ENCODE measurements at regions not wholly inside any gene's neighbourhood (a gene's known extent, or its start where the extent isn't known, plus 50 kb on each side); places are given as distances from the start of the nearest gene placed in this dataset.

DNA sequence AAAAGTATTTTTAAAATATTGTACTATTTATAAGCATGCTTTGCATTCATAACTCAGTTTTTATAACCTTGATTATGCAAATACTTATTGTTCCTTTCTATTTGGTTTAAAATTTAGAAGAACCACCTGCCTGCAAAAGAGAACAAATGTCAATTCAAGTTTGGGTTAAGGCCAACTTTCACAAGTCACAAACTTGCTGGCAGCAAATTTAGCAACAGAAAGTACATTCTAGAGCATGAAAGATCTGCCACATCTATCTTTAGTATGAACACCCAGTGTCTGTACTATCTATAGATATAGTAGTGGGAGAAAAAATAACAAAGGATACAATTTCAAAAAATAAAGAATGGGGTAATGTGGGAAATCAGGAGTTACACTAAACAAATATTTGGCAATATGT lies 1014.2 kb downstream of the C4orf33 start:
- DNase-seq: no peak

DNA sequence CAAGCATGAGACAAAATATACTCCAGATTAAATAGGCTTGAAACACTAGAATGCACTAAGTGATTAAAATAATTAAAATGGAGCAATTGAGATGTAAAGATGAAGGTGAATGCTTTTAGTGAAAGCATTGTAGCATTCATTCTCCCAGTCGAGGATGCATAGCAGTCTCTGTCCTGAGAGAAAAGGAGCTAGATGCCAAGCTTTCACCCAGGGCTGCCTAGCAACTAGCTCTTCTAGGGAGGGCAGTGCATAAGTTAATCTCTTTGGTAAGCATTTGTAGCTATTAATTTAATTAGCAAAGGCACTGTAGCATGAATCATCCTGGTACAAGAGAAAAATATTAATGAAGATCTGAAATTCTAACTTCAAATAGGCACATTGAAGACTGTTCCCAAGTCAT lies 1014.8 kb downstream of the C4orf33 start:
- DNase-seq: no peak

DNA sequence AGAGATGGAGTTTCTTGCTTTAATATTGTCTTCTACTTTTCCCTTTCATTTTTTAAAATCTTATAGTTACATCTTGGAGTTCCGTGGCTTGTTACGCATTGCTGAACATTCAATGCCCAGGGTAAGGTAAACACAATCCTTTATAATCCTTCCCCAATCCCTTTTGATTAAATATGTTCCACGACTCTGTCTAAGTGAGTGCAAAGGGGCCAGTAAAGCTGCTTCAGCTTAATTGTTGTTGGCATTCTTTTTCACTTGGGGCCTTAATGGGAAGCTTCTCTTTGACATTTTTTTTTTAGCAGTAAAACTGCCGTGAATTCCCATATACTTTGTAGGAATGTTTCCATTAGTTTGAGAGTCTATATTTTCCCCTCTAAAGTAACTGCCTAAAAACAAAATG lies 1028.1 kb downstream of the C4orf33 start:
- DNase-seq: no peak

DNA sequence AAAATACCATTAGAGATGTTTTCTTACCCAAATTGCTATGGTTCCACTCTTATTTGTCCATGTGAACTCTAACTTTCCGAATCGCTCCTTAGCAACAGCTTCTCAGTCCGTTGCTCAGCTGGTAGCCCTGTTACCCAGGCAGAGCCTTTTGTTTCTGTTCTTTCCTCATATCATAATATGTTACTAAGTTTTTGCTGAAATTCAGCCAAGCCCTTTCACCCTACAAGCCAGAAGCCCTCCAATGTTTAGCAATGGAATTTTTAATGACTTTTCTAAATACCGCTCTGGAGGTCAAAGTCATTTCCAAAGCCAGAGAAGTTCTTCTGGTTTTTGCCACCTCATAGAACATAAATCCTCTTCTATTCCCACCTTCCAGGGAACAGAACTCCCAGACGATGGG lies 1029.5 kb downstream of the C4orf33 start:
- DNase-seq: no peak

DNA sequence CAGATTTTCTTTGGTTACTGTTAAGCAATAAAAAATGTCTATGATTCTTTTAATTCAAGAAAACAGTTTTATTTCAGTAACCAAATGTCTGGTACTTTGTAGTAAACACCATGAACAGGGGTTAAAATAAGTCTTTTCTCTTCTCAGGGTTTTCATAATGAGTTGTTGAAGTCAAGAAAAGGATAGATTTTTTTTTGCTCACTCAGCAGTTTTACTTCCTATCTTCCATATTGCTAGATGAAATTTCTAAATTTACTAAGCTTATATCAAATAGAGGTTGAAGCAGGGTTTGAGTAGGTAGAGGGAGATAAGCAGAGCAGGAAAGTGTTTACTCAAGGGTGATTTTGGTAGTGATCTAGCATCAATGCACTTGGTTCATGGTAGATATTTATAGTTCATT lies 1031.3 kb downstream of the C4orf33 start:
- DNase-seq: no peak

DNA sequence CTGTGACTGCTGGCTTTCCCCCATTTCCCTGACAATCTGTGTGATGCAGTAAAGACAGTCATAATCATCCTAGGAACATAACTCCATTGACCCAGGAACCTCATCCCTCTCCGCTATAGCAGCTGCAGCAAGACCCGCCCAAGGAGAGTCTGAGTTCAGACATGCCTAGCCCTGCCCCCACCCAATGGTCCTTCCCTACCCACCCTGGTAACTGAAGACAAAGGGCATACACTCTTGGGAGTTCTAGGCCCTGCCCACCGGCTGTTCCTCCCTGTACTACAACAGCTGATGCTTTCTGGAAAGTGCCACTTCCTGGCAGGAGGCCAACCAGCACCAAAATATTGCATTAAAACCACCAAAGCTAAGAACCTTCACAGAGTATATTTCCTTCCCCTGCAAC lies 1035.6 kb downstream of the C4orf33 start:
- no peak for DNase-seq

DNA sequence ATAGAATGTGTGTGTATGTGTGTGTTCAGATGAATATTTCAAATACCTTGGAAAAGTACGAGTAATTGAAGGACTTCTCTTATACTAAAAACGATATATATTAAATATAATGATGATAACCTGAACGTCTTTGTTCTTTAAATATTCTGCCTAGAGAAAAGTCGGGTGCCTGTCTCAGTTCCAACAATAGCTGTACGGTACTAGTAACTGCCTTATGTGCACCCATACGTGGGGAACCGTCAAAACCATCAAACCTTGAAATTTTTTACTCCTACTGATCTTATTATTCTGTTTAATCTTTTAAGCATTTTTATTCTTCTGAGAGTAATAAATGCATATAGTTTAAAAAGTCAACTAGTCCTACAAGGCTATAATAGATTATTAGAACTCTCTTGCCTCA lies 1045.7 kb downstream of the C4orf33 start:
- DNase-seq: no peak

DNA sequence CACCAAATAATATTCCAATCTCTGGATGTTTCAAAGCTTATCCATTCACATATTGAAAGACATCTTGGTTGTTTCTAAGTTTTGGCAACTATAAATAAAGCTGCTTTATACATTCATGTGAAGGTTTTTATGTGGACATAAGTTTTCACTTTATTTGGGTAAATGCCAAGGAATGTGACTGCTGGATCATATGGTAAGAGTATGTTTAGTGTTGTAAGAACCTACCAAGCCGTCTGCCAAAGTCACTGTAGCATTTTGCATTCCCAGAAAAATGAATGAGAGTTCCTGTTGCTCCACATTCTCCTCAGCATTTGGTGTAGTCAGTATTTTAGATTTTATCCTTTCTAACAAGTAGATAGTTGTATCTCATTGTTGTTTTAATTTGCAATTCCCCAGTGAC lies 1047.7 kb downstream of the C4orf33 start:
- DNase-seq: no peak

DNA sequence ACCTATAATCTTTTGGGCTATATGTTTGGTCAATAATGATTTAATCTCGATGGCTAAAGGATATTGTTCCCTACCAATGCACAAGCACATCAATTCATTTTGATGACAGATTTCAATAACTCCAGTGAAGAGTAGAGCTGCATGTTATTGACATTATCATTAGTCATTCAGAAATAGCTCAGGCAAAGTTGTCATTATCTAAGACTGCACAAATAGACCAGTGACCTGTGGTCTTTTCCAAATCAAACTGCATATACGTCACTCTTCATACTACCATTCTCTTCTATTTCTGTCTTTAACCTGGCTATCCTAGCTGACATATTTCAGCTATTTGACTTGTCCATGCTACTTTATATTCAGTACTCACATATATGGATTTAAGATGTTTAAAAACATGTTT lies 1050.8 kb downstream of the C4orf33 start:
- no peak for DNase-seq

DNA sequence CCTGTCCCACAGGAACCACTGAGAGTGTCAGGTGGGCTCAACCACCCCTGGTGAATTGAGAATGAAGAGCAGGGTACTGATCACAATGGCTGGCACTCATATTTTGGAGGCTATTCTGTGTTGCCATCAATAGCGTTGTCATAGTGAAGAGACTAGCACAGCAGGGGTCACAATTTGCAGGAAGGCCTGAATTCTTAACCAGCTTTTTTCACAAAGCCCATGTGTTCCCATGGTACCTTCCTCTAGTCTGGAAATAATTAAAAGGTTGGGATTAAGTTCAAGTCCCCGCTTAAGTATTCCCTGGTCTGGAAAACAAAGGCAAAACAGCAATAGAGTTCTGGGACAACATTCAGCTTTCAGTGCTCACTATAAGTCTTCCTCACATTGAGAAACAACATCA lies 1051.7 kb downstream of the C4orf33 start:
- no peak for DNase-seq

DNA sequence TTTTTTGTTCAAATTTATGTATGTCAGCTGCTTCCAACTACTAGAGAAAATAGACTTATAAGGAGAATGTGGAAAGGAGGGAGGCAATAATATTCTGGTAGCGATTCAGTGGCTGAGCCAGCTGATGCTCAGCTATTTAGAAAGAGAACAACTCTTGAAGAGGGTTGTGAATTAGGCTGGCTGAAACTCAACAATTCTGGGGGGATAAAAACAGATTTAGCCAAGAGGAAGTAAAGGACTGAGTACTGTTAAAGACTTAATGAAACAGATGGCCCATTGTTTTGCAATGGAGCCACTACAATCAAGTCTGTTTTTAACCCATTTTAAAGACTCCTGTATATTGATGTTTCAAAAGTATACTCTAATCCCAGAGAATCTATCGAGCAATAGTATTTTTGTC lies 1058.9 kb downstream of the C4orf33 start:
- no peak for DNase-seq

DNA sequence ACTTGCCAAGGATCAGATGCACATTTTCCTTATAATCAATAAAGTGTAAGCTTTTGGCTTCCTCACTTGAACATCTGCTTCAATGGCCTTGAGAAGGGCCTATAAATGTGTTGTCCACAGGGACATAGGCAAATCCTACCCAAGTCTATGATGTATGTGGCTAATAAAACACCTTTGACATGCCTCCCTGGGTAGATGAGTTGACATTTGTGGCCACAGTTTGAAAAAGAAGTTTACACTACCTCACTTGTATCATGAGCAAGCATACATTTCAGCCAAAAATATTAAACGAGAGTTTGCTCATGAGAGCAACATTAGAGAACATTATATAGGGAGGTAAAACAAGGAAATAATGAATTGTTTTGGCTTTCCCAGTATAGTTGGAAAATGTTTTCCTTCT lies 1067.7 kb downstream of the C4orf33 start:
- DNase-seq: no peak

DNA sequence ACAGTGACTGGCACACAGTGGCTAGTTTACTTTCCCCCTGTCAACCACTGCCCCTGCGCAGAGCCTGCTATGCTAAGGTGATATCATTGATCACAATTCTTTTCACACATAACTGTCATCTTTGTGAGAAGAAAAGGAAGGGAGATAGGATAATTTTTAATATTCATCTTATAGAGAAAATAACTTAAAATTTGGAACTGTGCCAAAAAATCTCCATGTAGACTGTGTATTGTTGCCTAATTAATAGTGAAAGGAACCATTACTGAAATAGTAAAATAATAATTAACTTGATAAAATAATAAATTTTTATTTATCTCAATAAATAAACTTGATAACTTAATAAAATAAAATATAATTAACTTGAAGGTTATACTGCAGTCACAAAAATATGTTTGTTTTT lies 1069.4 kb downstream of the C4orf33 start:
- DNase-seq: no peak

DNA sequence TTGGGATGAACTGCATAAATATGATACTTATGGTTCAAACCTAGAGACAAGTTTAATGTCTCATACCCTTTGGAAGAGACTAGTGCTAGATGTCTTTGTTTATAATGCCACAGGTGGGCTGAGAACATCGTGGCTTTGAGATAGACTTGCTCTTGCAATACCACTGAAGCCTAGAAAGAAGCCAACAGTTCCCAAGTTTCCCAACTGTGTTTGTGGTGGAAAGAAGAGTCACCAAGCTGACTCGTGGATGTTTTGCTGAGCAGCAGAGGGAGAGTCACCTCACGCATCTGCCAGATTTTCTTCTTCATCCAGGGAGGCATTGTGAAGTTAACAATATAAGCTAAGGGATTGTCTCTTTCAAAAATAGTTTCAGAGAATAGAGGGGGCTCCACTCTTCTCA lies 1076.2 kb downstream of the C4orf33 start:
- no peak for DNase-seq

DNA sequence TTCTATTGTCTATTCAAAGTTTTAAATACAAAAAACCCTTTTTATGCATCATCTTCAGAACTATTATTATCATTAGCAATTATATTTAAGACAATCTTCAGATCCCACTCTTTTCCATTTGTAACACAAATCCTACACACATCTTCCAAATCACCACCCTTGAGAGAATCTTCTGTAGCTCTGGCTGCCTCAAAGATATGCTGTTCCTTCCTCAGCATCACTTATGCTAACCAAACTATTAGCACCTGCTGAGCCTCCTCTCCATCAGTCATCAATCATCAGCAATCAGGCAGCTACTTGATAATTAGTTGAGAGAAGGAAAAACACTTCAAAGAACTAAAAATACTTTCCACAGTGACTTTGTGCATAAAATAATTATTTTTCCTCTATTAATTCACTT lies 1082.2 kb downstream of the C4orf33 start:
- no peak for DNase-seq

DNA sequence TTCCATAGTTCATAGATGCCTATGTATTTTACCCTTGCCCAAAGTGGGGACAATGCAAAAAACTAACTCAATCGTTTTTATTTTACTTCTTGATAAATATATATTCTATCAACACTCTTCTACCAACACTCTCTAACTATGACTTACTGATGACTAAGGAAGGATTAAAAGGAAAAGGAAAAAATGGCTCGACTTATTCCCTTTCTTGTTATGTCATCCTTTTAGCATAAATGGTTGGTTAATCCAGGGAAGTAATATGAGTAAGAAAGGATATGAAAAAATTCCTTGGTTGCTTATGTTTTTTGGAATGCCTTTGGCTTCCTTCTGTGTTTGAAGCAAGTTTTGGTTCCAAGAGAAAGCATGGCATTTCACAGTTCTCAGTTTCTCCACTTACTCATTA lies 1087.1 kb downstream of the C4orf33 start:
- no peak for DNase-seq

DNA sequence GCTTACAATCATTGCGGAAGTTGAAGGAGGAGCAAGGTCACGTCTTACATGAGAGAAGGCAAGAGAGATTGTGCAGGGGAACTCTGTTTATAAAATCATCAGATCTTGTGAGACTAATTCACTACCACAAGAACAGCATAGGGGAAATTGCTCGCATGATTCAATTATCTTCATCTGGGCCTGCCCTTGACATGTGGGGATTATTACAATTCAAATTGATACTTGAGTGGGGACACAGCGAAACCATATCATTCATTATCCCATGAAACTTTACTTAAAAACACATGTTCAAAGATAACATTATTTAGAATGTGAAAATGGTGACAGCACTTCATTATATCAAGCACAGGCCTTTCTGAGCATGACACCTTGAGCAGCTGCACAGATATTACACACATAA lies 1087.8 kb downstream of the C4orf33 start:
- no peak for DNase-seq

DNA sequence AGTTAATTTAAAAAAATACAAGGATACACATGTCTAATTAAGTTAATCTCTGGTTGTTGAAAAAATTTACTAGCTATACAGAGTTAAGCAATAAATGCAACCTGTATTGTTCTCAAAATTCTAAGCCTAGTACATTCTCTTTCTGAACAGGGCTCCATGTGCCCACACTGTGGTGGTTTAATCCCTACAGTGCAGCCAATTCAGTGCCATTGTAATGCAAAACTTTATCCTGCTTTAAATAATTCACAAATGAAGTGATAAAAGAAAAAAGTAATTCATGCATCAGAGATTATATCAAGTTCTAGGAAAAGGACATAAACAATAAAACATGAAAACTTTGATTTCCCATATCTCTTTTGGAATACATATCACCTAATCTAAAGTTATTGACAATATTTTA lies 1089.2 kb downstream of the C4orf33 start:
- DNase-seq: no peak

DNA sequence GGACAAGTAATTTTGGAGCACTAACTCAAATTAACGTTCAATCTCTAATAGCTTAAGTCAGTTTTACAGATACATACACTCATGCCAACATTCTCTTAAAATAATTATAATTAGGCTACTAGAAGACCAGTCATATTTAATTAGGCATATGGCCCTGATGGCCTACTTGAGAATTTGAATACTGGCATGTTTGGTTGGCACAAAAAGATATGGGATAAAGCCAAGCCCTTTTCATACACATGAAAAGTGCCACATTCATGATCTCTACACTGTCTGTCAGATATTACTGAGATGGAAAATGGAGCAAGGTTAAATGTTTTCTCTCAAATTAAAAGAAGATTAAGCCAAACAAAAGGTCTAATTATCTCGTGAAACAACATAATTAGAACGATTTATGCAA lies 1091.0 kb downstream of the C4orf33 start:
- no peak for DNase-seq

DNA sequence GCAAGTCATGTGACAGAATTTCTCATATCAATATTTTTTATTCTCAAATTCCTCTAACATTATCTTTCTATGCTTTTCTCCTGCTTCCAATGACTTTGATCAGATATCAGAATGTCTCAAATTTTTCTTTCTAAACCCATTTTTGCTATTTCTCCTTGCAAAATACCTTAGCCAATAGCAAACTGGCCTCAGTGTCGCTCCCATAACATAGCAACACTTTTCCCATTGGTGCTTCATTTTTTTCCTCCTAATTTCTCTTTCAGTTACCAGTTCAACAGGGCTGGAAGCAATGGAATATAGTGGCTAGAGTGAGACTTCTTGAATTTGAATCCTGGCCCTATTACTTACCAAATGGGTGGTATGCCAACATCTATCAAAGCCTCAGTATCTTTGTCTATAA lies 1091.6 kb downstream of the C4orf33 start:
- DNase-seq: no peak

DNA sequence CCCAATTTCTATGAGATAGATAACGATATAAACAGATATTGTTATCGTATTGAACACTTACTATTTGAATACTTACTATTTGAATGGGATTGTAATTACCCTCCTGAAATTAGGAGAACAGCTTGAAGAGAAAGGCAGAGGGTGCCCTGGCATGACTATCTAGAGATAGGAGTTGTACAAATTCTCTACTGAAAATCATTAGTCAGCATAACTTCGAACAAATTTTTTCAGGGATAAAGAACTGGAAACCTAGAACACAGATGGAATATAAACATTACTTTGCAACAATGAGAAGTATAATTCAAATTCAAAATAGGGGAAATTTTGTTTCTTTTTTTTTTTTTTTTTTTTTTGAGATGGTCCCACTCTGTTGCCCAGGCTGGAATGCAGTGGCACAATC lies 1096.8 kb downstream of the C4orf33 start:
- DNase-seq: no peak

DNA sequence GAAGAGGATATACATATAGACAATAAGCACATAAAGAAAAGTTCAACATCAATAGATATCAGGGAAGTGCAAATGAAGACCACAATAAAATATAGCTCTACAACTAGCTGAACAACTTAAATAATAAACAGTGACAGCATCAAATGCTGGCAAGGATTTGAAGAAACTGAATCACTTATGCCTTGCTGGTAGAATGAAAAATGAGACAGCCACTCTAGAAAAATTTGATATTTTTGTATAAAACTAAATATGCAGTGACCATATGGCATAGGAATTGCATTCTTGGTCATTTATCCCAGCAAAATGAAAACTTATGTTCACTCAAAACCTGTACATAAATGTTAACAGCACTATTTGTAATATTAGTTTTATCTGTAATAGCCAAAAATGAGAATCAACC lies 1102.0 kb downstream of the C4orf33 start:
- DNase-seq: no peak

DNA sequence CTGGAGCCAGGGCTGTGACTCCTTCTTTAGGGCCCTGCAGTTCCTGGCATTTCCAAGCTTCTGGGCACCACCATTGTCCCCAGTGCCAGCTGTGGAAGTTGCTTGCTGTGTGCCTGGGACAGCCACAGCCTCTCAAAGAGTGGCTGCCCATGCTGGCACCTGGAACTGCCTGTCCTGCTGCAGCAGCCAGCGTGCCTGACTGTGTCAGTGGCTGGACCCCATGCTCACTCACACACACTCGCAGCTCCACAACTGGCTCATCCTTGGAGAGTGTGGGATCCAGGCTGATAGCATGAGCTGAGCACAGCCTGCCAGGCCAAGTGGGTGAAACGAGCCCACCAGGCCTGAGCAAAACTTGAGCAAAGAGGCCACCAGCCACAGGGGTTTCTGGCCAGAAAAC lies 1107.6 kb downstream of the C4orf33 start:
- DNase-seq: no peak

DNA sequence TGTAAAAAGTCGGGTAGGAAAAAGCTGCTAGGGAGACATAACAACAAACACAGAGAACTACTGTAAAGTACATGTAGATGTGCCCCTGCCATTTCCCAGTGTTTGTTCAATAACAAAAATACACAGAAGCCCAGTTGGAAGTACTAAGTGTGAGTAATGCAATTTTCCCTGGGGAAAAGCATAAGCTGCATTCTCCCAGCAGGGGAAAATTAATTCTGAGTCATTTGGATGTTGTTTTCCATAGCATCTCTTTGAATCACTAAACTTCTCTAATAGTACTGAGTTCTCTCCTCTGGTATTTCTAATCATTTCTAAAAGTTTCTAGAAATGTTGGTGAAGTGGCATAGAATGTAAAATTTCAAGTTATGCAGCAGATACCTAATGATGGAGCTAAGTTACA lies 1114.9 kb downstream of the C4orf33 start:
- DNase-seq: no peak

DNA sequence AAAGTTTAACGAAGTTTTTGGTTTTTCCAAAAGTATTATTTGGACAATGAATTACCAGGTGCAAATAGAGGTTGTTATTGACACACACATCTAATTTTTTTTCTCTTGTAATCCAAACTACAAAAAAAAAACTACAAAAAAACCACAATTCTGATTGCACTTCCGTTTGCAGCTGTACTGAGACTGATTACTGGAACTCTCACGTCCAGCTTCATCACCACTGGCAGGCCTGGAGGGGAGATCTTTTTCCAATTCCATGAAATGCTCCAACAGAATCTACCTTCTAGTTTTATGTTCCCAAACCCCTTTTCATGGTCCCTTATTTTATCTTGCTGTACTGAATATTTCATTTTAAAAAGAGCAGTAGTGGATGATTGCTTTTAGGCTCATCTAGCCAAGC lies 1118.3 kb downstream of the C4orf33 start:
- no peak for DNase-seq

DNA sequence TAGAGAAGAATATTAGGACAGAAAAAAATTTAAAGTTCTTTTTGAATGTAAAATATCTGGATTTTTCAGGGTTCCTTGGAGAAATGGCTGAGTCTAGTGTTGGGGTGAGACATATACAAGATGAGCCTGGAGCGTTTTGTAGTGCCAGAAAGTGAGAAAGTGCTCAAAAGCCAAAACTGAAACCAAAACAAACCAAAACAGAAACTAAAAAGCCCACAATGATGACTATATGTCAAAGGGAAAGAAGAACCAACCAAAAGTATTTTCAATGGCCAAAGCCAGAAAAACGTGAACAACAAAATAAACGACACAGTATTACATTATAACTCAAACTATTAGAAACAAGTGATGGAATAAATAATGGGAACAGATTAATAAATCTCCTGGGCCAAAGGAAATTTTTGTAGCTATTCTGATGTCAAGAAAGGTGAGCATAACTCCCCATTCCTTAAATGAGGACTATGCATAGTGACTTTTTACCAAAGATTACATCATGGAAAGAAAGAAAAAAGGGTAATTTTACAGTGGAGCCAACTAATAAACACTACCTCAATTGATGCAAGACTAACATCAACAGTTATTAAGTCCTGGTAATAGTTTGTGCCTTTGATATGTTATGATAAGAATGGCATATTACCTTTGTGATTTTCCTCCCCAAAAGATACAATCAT lies 1137.6 kb downstream of the C4orf33 start:
- no peak for DNase-seq
